BJ (cell line): ENCODE measurements at regions not wholly inside any gene's neighbourhood (a gene's known extent, or its start where the extent isn't known, plus 50 kb on each side); places are given as distances from the start of the nearest gene placed in this dataset.

ENCODE experiments used
- CTCF ChIA-PET: fragments of 350-600 bp; formaldehyde crosslinking; extraction: SDS; loops from one replicate; lab custom pipeline; 2021; ENCODE audit warnings: antibody characterized with exemption, inconsistent platforms; lab: Yijun Ruan, JAX
- POLR2A ChIA-PET: fragments of 300-600 bp; sonication (Branson Sonifier 250); formaldehyde crosslinking; extraction: SDS; loops from one replicate; lab custom pipeline; 2021; ENCODE audit warnings: antibody characterized with exemption; lab: Charles Lee
- DNase-seq: peaks from one replicate; pipeline ENCODE4 v3.0.0-alpha.2; 2011; ENCODE audit warnings: low read depth
- H3K27me3 ChIP-seq: 2 replicates; pipeline ENCODE4 v1.6.0; 2011; ENCODE audit warnings: low read length; ENCODE audit not compliant: control insufficient read depth, insufficient read depth
- H3K36me3 ChIP-seq: 2 replicates; pipeline ENCODE4 v1.5.1; 2011; ENCODE audit warnings: low read length; ENCODE audit not compliant: control insufficient read depth, insufficient read depth
- H3K4me3 ChIP-seq: 2 replicates; pipeline ENCODE4 v1.5.1; 2011; ENCODE audit warnings: low read depth, mild to moderate bottlenecking, control low read depth, low read length
- TF ChIP-seq, protein P1 (sequence below): IDR thresholded peaks from 2 replicates; pipeline ENCODE4 v1.5.1; 2011; ENCODE audit warnings: low read depth, mild to moderate bottlenecking, control low read depth, inconsistent platforms, low read length, moderate library complexity; ENCODE audit not compliant: insufficient read depth

DNA sequence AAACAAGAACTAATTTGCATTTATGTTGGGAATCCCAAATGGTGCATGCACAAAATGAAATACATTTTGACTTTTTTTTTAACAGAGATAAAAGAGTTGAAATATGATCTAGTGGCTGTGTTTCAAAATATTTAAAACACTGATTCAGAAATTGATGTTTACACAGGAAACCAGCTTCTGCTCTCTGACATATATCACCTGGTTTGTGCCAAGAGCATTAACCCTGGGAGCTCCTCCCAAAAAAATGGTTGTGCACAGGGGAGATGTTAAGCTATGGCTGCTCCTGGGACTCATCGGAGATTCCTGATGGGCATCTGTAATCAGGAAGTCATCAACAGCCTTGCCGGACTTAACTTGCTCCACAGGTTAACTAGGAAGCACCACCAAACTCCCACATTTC, 65.2 kb upstream of the MAL start:
- TF ChIP-seq, protein P1, sequence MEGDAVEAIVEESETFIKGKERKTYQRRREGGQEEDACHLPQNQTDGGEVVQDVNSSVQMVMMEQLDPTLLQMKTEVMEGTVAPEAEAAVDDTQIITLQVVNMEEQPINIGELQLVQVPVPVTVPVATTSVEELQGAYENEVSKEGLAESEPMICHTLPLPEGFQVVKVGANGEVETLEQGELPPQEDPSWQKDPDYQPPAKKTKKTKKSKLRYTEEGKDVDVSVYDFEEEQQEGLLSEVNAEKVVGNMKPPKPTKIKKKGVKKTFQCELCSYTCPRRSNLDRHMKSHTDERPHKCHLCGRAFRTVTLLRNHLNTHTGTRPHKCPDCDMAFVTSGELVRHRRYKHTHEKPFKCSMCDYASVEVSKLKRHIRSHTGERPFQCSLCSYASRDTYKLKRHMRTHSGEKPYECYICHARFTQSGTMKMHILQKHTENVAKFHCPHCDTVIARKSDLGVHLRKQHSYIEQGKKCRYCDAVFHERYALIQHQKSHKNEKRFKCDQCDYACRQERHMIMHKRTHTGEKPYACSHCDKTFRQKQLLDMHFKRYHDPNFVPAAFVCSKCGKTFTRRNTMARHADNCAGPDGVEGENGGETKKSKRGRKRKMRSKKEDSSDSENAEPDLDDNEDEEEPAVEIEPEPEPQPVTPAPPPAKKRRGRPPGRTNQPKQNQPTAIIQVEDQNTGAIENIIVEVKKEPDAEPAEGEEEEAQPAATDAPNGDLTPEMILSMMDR: no peak
- ChIA-PET POLR2A (no interaction called here), CTCF (interaction anchor here (0.5 to 2.8 kb wide), 2 partner anchors 18 to 26 kb away, joined by 3 to 9 read pairs; no protein-coding TSS in a partner anchor)
- no peaks in the 10 kb centered on the region for H3K36me3 ChIP-seq
- H3K4me3 ChIP-seq: no peak overlapping the region
- H3K27me3 ChIP-seq: peaks cover 1% of the 10 kb centered on the region
- DNase-seq: no peak

DNA sequence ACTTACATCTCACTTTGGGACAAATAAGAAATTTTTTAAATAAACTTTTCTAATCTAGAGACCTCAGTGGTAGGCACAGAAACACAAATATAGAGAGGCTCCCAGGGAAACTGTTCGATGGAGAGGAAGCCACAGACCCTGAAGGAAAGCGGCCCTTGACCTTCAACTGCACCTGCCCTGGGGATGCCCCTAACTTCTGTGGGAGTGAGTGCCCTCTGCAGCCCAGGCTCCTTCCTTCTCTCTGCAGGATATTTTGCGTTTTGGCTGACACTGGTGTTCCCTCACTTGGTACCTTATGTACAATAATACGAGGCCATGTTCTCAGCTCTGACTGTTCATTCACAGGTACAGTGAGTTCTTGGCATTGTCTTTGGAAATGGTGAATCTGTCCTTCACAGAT, 64.8 kb upstream of the MAL start:
- ChIA-PET POLR2A (no interaction called here), CTCF (interaction anchor here (0.5 to 2.8 kb wide), 3 partner anchors 18 to 87 kb away, joined by 3 to 9 read pairs (median 3); no protein-coding TSS in a partner anchor)
- H3K4me3 ChIP-seq: no peak overlapping the region
- DNase-seq: no peak
- H3K36me3 ChIP-seq: no peaks in the 10 kb centered on the region
- TF ChIP-seq, protein P1: no peak
- H3K27me3 ChIP-seq: peaks cover 1% of the 10 kb centered on the region

DNA sequence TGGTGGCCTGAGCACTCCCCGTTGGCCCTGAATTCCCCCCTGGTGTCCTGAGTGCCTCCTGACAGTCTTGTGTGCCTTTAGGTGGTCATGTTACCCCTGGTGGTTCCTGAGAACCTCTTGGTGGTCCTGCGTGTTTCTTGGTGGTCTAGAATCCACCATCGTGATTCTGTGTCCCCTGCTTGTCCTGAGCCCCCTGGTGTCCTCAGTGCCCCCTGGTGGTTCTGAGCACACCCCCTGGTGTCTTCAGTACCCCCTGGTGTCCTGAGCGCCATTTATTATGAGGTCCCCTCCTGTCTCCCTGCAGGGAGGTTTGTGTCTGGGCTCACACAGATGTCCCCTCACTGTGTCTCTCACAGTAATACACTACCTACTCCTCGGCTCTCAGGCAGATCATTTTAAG, 61.3 kb upstream of the MAL start:
- Histone ChIP-seq H3K4me3 (no peak overlapping the region), H3K36me3 (no peaks in the 10 kb centered on the region), H3K27me3 (no peaks in the 10 kb centered on the region; the same call in 1 of the 2 replicates)
- no peak for DNase-seq
- ChIA-PET CTCF (no interaction called here), POLR2A (no interaction called here)
- TF ChIP-seq, protein P1: no peak

DNA sequence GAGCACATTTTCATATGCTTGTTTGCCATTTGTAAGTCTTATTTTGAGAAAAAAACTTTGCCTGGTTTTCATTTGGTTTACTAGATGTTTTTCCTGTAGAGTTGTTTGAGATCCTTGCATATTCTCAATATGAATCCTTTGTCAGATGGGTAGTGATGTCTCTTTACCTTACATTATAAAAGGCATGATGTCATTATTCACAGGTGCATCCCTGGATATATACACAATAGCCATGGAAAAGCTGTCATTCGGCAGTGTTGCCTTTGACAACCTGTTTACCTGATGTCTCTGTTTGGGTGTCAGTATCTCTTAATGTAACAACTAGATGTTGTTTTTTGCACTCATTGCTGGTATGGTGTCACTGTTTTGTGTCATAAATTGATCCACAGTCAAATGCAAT, 58.8 kb upstream of the MAL start:
- TF ChIP-seq, protein P1: no peak
- no peaks in the 10 kb centered on the region; the same call in 1 of the 2 replicates for H3K27me3 ChIP-seq
- POLR2A ChIA-PET: no interaction called here
- no peak overlapping the region for H3K4me3 ChIP-seq
- no peak for DNase-seq
- no peaks in the 10 kb centered on the region for H3K36me3 ChIP-seq
- CTCF ChIA-PET: interaction anchor here (3.4 kb wide), 1 partner anchor 10 kb away, joined by 27 read pairs; no protein-coding TSS in a partner anchor

DNA sequence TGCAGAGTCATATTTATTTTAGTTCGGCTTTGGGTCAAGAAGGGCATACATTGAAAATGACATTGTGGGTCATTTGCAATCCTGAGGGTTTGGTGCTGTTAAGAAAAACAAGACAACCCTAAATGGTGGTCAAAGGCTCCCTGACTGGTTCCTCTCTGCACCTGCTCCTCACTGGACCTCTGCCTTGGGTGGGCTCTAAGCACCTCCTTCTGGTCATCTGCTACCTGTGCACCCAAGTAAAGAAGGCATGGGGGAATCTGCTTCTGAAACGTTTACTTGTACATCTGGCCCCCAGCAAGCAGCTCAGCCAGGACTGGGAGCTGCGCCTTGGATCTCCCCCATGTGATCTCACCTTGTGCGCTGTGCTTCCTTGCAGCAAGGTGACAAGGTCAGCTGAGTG, 55.2 kb upstream of the MAL start:
- ChIA-PET CTCF (interaction anchor here (1.6 kb wide), 1 partner anchor 16 kb away, joined by 4 read pairs; no protein-coding TSS in a partner anchor), POLR2A (no interaction called here)
- Histone ChIP-seq H3K27me3 (no peaks in the 10 kb centered on the region; the same call in 1 of the 2 replicates), H3K36me3 (no peaks in the 10 kb centered on the region), H3K4me3 (no peak overlapping the region)
- TF ChIP-seq, protein P1: no peak
- no peak for DNase-seq
